Endodermal cell (in vitro differentiated cells): ENCODE measurements at regions not wholly inside any gene's neighbourhood (a gene's known extent, or its start where the extent isn't known, plus 50 kb on each side); places are given as distances from the start of the nearest gene placed in this dataset.
"Not testable (repeated sequence)": the region's sequence is repeated elsewhere in the genome, so short reads cannot be mapped to it uniquely, and the experiment has no call there.

Experiments used
- DNase-seq: peaks from one replicate; pipeline ENCODE4 v3.0.0-alpha.2; 2017
- H3K27ac ChIP-seq: 2 replicates; pipeline ENCODE4 v1.5.1; 2013; ENCODE audit warnings: mild to moderate bottlenecking, low read depth, low read length, moderate library complexity
- H3K27me3 ChIP-seq: 2 replicates; pipeline ENCODE4 v1.6.1; 2013; ENCODE audit warnings: mild to moderate bottlenecking, low read length, moderate library complexity; ENCODE audit not compliant: insufficient read depth, control insufficient read depth, poor library complexity, severe bottlenecking
- H3K36me3 ChIP-seq: 2 replicates; pipeline ENCODE4 v1.7.0; 2013; ENCODE audit warnings: mild to moderate bottlenecking, low read length, moderate library complexity; ENCODE audit not compliant: control insufficient read depth, insufficient read depth
- H3K4me1 ChIP-seq: one replicate; pipeline ENCODE4 v1.7.0; 2013; ENCODE audit warnings: low read length; ENCODE audit not compliant: control insufficient read depth, insufficient read depth
- H3K4me3 ChIP-seq: 2 replicates; pipeline ENCODE4 v1.5.1; 2013; ENCODE audit warnings: mild to moderate bottlenecking, low read length, moderate library complexity
- H3K9ac ChIP-seq: 2 replicates; pipeline ENCODE4 v1.6.1; 2013; ENCODE audit warnings: mild to moderate bottlenecking, low read length, moderate library complexity; ENCODE audit not compliant: poor library complexity, severe bottlenecking; ENCODE audit errors: extremely low read depth
- H3K9me3 ChIP-seq: 2 replicates; pipeline ENCODE4 v1.6.1; 2013; ENCODE audit warnings: mild to moderate bottlenecking, low read length, moderate library complexity; ENCODE audit not compliant: control insufficient read depth
- H3K27ac Mint-ChIP-seq: 2 replicates; pipeline ENCODE4 v1.8.0; 2020; ENCODE audit warnings: mixed read lengths
- H3K27me3 Mint-ChIP-seq: 2 replicates; pipeline ENCODE4 v1.8.0; 2021; ENCODE audit warnings: mild to moderate bottlenecking, mixed read lengths; ENCODE audit not compliant: insufficient read depth
- H3K36me3 Mint-ChIP-seq: 2 replicates; pipeline ENCODE4 v1.8.0; 2020; ENCODE audit warnings: low read depth, mixed read lengths
- H3K4me1 Mint-ChIP-seq: 2 replicates; pipeline ENCODE4 v1.8.0; 2020; ENCODE audit warnings: mixed read lengths
- H3K4me3 Mint-ChIP-seq: 2 replicates; pipeline ENCODE4 v1.8.0; 2020; ENCODE audit warnings: mild to moderate bottlenecking, moderate library complexity, mixed read lengths
- H3K9me3 Mint-ChIP-seq: 2 replicates; pipeline ENCODE4 v1.8.0; 2020; ENCODE audit warnings: mild to moderate bottlenecking, mixed read lengths
- CTCF ChIP-seq: fragments of 200-600 bp; sonication (generic); conservative IDR thresholded peaks from 2 replicates; pipeline ENCODE4 v1.5.0; 2021; ENCODE audit warnings: antibody characterized with exemption, mild to moderate bottlenecking
- WGBS, 2 experiments: methylation state at CpG; one replicate each; pipeline versions ENCODE4 v1.1.5 to v1.1.7; 2013; ENCODE audit warnings: missing lambda C conversion rate in 2 of 2, mixed read lengths in 1 of 2; ENCODE audit not compliant: insufficient coverage in 1 of 2, insufficient read length in 1 of 2; 5-methylcytosine and 5-hydroxymethylcytosine counted together

GRCh38 chrX:1106478-1107210, 105.8 kb downstream of the CRLF2 start:
- H3K27ac ChIP-seq, result no peak overlapping the region
- H3K9ac ChIP-seq, result no peak overlapping the region
- Mint-ChIP-seq H3K4me1 (peaks cover 35% of the 10 kb centered on the region), H3K36me3 (no peaks in the 10 kb centered on the region), H3K27ac (no peak overlapping the region), H3K4me3 (no peak overlapping the region), H3K9me3 (no peaks in the 10 kb centered on the region), H3K27me3 (peaks cover 22% of the 10 kb centered on the region)
- H3K27me3 ChIP-seq, result peaks cover 15% of the 10 kb centered on the region
- WGBS, 2 experiments, result 59 to 67% methylated on average over 3 to 8 of the region's 8 CpGs
- no peaks in the 10 kb centered on the region for H3K9me3 ChIP-seq
- TF ChIP-seq CTCF, result no peak
- no peak overlapping the region for H3K4me3 ChIP-seq
- H3K36me3 ChIP-seq, result no peaks in the 10 kb centered on the region
- peak; percentile 61 for DNase-seq
- no peaks in the 10 kb centered on the region for H3K4me1 ChIP-seq

DNA sequence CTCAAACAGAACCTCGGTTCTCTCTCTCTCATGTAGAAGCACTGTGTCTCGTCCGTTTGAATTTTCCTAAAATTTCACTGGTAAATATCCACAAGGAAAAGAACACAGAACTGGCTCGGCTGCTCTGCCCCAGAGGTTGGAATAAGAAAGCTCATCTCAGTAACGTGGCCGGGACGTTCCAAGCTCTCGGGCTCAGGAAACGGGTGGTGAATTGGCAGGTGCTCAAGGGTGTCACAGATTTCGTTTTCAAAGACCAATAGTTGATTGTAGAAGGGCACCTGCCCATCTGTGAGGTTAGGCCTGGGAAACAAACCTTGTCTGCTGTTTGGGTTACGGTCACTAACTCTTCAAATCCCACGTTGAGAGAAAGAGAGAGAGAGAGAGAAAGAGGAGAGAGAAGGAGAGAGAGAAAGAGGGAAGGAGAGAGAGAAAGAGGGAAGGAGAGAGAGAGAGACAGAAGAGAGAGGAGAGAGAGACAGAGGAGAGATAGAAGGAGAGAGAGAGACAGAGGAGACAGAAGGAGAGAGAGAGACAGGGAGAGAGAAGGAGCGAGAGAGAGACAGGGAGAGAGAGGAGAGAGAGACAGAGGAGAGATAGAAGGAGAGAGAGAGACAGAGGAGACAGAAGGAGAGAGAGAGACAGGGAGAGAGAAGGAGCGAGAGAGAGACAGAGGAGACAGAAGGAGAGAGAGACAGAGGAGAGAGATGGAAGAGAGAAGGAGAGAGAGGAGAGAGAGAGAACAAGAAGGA, 106.6 kb downstream of the CRLF2 start:
- no peaks in the 10 kb centered on the region for H3K36me3 Mint-ChIP-seq

DNA sequence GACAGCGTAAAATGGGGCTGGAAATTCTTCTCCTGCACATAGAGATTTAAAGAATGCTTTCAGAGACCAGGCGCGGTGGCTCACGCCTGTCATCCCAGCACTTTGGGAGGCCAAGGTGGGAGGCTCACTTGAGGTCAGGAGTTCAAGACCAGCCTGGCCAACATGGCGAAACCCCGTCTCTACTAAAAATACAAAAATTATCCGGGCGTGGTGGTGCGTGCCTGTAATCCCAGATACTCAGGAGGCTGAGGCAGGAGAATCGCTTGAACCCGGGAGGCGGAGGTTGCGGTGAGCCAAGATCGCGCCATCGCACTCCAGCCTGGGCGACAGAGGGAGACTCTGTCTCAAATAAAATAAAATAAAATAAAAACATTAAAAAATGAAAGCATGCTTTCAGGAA, 107.4 kb downstream of the CRLF2 start:
- H3K27me3 Mint-ChIP-seq, result peaks cover 28% of the 10 kb centered on the region
- not testable (repeated sequence) for H3K4me3 ChIP-seq, H3K9me3 Mint-ChIP-seq, H3K27ac ChIP-seq, H3K36me3 Mint-ChIP-seq, H3K36me3 ChIP-seq, DNase-seq, H3K4me3 Mint-ChIP-seq, H3K9me3 ChIP-seq, H3K9ac ChIP-seq, H3K27ac Mint-ChIP-seq, H3K4me1 ChIP-seq
- H3K27me3 ChIP-seq, result peaks cover 19% of the 10 kb centered on the region
- 97 to 98% methylated on average over 8 to 13 of the region's 17 CpGs for WGBS, 2 experiments
- peaks cover 23% of the 10 kb centered on the region for H3K4me1 Mint-ChIP-seq

More for the DNA sequence above, 106.6 kb downstream of the CRLF2 start:
- H3K9me3 Mint-ChIP-seq, result no peaks in the 10 kb centered on the region
- H3K9me3 ChIP-seq, result no peaks in the 10 kb centered on the region
- H3K27ac ChIP-seq, result no peak overlapping the region
- H3K36me3 ChIP-seq, result no peaks in the 10 kb centered on the region
- peaks cover 15% of the 10 kb centered on the region for H3K27me3 ChIP-seq
- no peak overlapping the region for H3K4me3 Mint-ChIP-seq
- no peak overlapping the region for H3K9ac ChIP-seq
- H3K4me3 ChIP-seq, result no peak overlapping the region
- WGBS, 2 experiments, result 64 to 67% methylated on average over 13 to 14 of the region's 14 CpGs
- no peak overlapping the region for H3K27ac Mint-ChIP-seq
- peaks cover 22% of the 10 kb centered on the region for H3K27me3 Mint-ChIP-seq
- H3K4me1 ChIP-seq, result no peaks in the 10 kb centered on the region
- peaks cover 27% of the 10 kb centered on the region for H3K4me1 Mint-ChIP-seq
- peak; percentile 74 for DNase-seq
- no peak for TF ChIP-seq CTCF
